ENCODE measurements at regions not wholly inside any gene's neighbourhood (a gene's known extent, or its start where the extent isn't known, plus 50 kb on each side); places are given as distances from the start of the nearest gene placed in this dataset.
"Not testable (repeated sequence)": the region's sequence is repeated elsewhere in the genome, so short reads cannot be mapped to it uniquely, and the experiment has no call there.

DNA sequence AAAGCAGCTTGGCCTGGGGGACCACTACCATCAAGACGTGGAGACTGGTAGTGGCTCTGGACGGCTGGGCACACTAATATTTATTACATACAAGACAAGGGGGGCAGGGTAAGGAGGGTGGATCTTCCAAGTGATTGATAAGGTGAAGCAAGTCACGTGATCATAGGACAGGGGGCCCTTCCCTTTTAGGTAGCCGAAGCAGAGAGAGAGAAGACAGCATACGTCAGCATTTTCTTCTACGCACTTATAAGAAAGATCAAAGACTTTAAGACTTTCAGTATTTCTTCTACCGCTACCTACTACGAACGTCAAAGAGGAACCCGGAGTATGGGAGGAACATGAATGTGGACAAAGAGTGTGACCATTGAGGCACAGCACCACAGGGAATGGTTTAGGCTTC is 307.9 kb downstream of the RPIA start:
- no peaks in the 10 kb centered on the region for H3K9me3 Mint-ChIP-seq
- no peak overlapping the region for H3K27ac Mint-ChIP-seq
- no peak for DNase-seq
- H3K27me3 Mint-ChIP-seq (ENCODE audit: insufficient read depth), result no peaks in the 10 kb centered on the region; the same call in 1 of the 2 replicates
- H3K36me3 Mint-ChIP-seq (ENCODE audit: low read depth), result no peaks in the 10 kb centered on the region
- H3K4me1 Mint-ChIP-seq (ENCODE audit: low read depth), result no peaks in the 10 kb centered on the region
- H3K4me3 Mint-ChIP-seq, result no peak overlapping the region
- TF ChIP-seq, protein P1, sequence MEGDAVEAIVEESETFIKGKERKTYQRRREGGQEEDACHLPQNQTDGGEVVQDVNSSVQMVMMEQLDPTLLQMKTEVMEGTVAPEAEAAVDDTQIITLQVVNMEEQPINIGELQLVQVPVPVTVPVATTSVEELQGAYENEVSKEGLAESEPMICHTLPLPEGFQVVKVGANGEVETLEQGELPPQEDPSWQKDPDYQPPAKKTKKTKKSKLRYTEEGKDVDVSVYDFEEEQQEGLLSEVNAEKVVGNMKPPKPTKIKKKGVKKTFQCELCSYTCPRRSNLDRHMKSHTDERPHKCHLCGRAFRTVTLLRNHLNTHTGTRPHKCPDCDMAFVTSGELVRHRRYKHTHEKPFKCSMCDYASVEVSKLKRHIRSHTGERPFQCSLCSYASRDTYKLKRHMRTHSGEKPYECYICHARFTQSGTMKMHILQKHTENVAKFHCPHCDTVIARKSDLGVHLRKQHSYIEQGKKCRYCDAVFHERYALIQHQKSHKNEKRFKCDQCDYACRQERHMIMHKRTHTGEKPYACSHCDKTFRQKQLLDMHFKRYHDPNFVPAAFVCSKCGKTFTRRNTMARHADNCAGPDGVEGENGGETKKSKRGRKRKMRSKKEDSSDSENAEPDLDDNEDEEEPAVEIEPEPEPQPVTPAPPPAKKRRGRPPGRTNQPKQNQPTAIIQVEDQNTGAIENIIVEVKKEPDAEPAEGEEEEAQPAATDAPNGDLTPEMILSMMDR (IDR thresholded peaks at IDR 0.05), result no peak

DNA sequence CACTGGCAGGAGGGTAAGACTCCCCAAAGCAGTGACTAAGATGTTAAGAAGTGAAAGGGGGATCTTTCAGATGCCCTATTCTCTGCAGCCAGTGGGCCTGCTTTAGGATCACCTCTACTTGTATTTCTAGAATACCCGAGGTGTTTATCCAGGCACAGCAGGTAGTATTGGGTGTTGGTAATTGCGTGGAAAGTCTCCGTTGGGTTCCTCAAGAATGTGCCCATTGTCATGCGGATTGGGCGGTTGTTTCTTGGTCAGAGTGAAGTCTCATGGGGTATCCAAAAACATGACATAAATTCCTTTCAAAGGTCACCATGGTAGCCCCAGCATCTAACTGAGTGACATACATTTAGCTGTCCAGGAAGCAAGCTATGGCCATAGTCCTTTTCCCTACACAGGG is 308.8 kb downstream of the RPIA start:
- Mint-ChIP-seq H3K36me3 (ENCODE audit: low read depth) (no peaks in the 10 kb centered on the region), H3K27me3 (ENCODE audit: insufficient read depth) (no peaks in the 10 kb centered on the region; the same call in 1 of the 2 replicates), H3K4me1 (ENCODE audit: low read depth) (no peaks in the 10 kb centered on the region), H3K27ac (no peak overlapping the region), H3K9me3 (no peaks in the 10 kb centered on the region), H3K4me3 (no peak overlapping the region)
- no peak for DNase-seq
- TF ChIP-seq, protein P1 (IDR thresholded peaks at IDR 0.05), result no peak

GRCh38 chr2:89004238-89004637 is 312.8 kb downstream of the RPIA start:
- DNase-seq; H3K27ac Mint-ChIP-seq; H3K9me3 Mint-ChIP-seq; H3K4me1 Mint-ChIP-seq (ENCODE audit: low read depth); H3K27me3 Mint-ChIP-seq (ENCODE audit: insufficient read depth); H3K4me3 Mint-ChIP-seq; H3K36me3 Mint-ChIP-seq (ENCODE audit: low read depth): not testable (repeated sequence)

- not testable (repeated sequence) for H3K4me3 Mint-ChIP-seq; H3K27ac Mint-ChIP-seq; H3K27me3 Mint-ChIP-seq (ENCODE audit: insufficient read depth); DNase-seq; H3K4me1 Mint-ChIP-seq (ENCODE audit: low read depth); H3K36me3 Mint-ChIP-seq (ENCODE audit: low read depth); H3K9me3 Mint-ChIP-seq
These were observed 329.1 kb downstream of the RPIA start for GRCh38 chr2:89020566-89020965.

DNA sequence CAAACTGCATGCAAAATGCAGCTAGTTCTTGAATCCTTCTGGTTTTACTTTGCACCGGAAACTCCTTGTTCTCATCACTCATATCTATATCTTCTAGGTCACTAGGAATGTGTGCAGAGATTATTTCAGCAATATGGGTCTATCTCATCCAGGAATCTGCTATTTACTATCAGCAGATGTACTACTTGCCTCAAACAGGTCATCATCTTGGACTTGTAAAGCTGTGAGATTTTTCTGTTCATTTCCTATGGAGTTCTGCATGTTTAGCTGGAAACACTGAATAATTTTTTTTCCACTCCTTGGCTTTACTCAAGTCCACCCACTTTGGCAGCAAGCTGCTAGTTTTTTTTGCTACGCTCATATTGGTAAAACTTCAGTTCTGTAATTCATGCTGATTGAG is 334.8 kb downstream of the RPIA start:
- not testable (repeated sequence) for H3K9me3 Mint-ChIP-seq; DNase-seq; H3K36me3 Mint-ChIP-seq (ENCODE audit: low read depth); H3K27me3 Mint-ChIP-seq (ENCODE audit: insufficient read depth); H3K27ac Mint-ChIP-seq; H3K4me1 Mint-ChIP-seq (ENCODE audit: low read depth); H3K4me3 Mint-ChIP-seq

DNA sequence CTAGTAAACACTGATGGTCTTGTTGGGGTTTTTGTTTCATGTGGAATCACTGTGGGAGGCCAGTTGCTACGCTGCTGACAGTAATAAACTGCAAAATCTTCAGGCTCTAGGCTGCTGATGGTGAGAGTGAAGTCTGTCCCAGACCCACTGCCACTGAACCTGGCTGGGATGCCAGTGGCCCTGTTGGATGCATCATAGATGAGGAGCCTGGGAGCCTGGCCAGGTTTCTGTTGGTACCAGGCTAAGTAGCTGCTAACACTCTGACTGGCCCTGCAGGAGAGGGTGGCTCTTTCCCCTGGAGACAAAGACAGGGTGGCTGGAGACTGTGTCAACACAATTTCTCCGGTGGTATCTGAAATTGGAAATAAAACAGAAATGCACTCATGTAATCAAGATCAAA is 335.6 kb downstream of the RPIA start:
- DNase-seq; H3K9me3 Mint-ChIP-seq; H3K27me3 Mint-ChIP-seq (ENCODE audit: insufficient read depth); H3K4me3 Mint-ChIP-seq; H3K36me3 Mint-ChIP-seq (ENCODE audit: low read depth); H3K27ac Mint-ChIP-seq; H3K4me1 Mint-ChIP-seq (ENCODE audit: low read depth): not testable (repeated sequence)

- not testable (repeated sequence) for H3K4me1 Mint-ChIP-seq (ENCODE audit: low read depth); H3K27ac Mint-ChIP-seq; H3K36me3 Mint-ChIP-seq (ENCODE audit: low read depth); H3K27me3 Mint-ChIP-seq (ENCODE audit: insufficient read depth); H3K4me3 Mint-ChIP-seq; H3K9me3 Mint-ChIP-seq; DNase-seq
These were observed 336.1 kb downstream of the RPIA start for GRCh38 chr2:89027536-89027935.

- H3K27me3 Mint-ChIP-seq (ENCODE audit: insufficient read depth); H3K4me3 Mint-ChIP-seq; H3K36me3 Mint-ChIP-seq (ENCODE audit: low read depth); H3K4me1 Mint-ChIP-seq (ENCODE audit: low read depth); H3K9me3 Mint-ChIP-seq; DNase-seq; H3K27ac Mint-ChIP-seq: not testable (repeated sequence)
These were observed 337.8 kb downstream of the RPIA start for GRCh38 chr2:89029257-89029656.

Data from HFFc6 (cell line).